Endodermal cell (in vitro differentiated cells): ENCODE measurements at regions not wholly inside any gene's neighbourhood (a gene's known extent, or its start where the extent isn't known, plus 50 kb on each side); places are given as distances from the start of the nearest gene placed in this dataset.
"Not testable (repeated sequence)": the region's sequence is repeated elsewhere in the genome, so short reads cannot be mapped to it uniquely, and the experiment has no call there.

Experiments used
- DNase-seq: peaks from one replicate; pipeline ENCODE4 v3.0.0-alpha.2; 2017
- H3K27ac ChIP-seq: 2 replicates; pipeline ENCODE4 v1.5.1; 2013; ENCODE audit warnings: mild to moderate bottlenecking, low read depth, low read length, moderate library complexity
- H3K27me3 ChIP-seq: 2 replicates; pipeline ENCODE4 v1.6.1; 2013; ENCODE audit warnings: mild to moderate bottlenecking, low read length, moderate library complexity; ENCODE audit not compliant: insufficient read depth, control insufficient read depth, poor library complexity, severe bottlenecking
- H3K36me3 ChIP-seq: 2 replicates; pipeline ENCODE4 v1.7.0; 2013; ENCODE audit warnings: mild to moderate bottlenecking, low read length, moderate library complexity; ENCODE audit not compliant: control insufficient read depth, insufficient read depth
- H3K4me1 ChIP-seq: one replicate; pipeline ENCODE4 v1.7.0; 2013; ENCODE audit warnings: low read length; ENCODE audit not compliant: control insufficient read depth, insufficient read depth
- H3K4me3 ChIP-seq: 2 replicates; pipeline ENCODE4 v1.5.1; 2013; ENCODE audit warnings: mild to moderate bottlenecking, low read length, moderate library complexity
- H3K9ac ChIP-seq: 2 replicates; pipeline ENCODE4 v1.6.1; 2013; ENCODE audit warnings: mild to moderate bottlenecking, low read length, moderate library complexity; ENCODE audit not compliant: poor library complexity, severe bottlenecking; ENCODE audit errors: extremely low read depth
- H3K9me3 ChIP-seq: 2 replicates; pipeline ENCODE4 v1.6.1; 2013; ENCODE audit warnings: mild to moderate bottlenecking, low read length, moderate library complexity; ENCODE audit not compliant: control insufficient read depth
- H3K27ac Mint-ChIP-seq: 2 replicates; pipeline ENCODE4 v1.8.0; 2020; ENCODE audit warnings: mixed read lengths
- H3K27me3 Mint-ChIP-seq: 2 replicates; pipeline ENCODE4 v1.8.0; 2021; ENCODE audit warnings: mild to moderate bottlenecking, mixed read lengths; ENCODE audit not compliant: insufficient read depth
- H3K36me3 Mint-ChIP-seq: 2 replicates; pipeline ENCODE4 v1.8.0; 2020; ENCODE audit warnings: low read depth, mixed read lengths
- H3K4me1 Mint-ChIP-seq: 2 replicates; pipeline ENCODE4 v1.8.0; 2020; ENCODE audit warnings: mixed read lengths
- H3K4me3 Mint-ChIP-seq: 2 replicates; pipeline ENCODE4 v1.8.0; 2020; ENCODE audit warnings: mild to moderate bottlenecking, moderate library complexity, mixed read lengths
- H3K9me3 Mint-ChIP-seq: 2 replicates; pipeline ENCODE4 v1.8.0; 2020; ENCODE audit warnings: mild to moderate bottlenecking, mixed read lengths
- WGBS, 2 experiments: methylation state at CpG; one replicate each; pipeline versions ENCODE4 v1.1.5 to v1.1.7; 2013; ENCODE audit warnings: missing lambda C conversion rate in 2 of 2, mixed read lengths in 1 of 2; ENCODE audit not compliant: insufficient coverage in 1 of 2, insufficient read length in 1 of 2; 5-methylcytosine and 5-hydroxymethylcytosine counted together

DNA sequence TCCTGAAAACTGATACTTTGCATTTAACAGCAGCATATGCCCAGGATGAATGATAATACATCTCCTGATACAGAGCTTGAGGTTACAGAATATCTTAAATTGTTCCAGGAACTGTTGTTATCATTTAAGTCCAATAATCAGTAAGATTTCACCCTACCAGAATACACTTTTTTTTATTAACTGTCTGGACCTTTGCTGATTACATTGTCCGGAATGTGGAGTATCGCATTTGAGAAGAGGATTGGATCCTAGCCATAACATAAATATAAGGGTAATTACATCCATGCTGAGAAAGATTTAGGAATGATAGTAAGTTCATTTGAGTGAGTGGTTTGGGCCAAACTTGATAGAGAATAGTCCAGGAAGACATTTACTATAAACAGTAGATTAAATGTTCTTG is 112.2 kb upstream of the FBXO28 start:
- H3K27me3 Mint-ChIP-seq, H3K9ac ChIP-seq, H3K27ac Mint-ChIP-seq, H3K4me3 Mint-ChIP-seq, H3K4me1 Mint-ChIP-seq, H3K4me3 ChIP-seq, H3K27ac ChIP-seq, H3K4me1 ChIP-seq, H3K27me3 ChIP-seq, DNase-seq: not testable (repeated sequence)
- no CpG with 5 or more reads among the region's 2 CpGs for WGBS, 2 experiments
- H3K36me3 Mint-ChIP-seq = peaks cover 25% of the 10 kb centered on the region
- Histone ChIP-seq H3K36me3 (peaks cover 15% of the 10 kb centered on the region), H3K9me3 (peaks cover 16% of the 10 kb centered on the region)
- H3K9me3 Mint-ChIP-seq = peaks cover 19% of the 10 kb centered on the region

GRCh38 chr1:223999761-224000160 is 114.2 kb upstream of the FBXO28 start:
- H3K36me3 Mint-ChIP-seq = peaks cover 11% of the 10 kb centered on the region
- H3K36me3 ChIP-seq, H3K4me1 Mint-ChIP-seq, H3K9me3 ChIP-seq, H3K27ac Mint-ChIP-seq, H3K9me3 Mint-ChIP-seq, H3K9ac ChIP-seq, DNase-seq, H3K27me3 Mint-ChIP-seq, H3K27me3 ChIP-seq, H3K4me1 ChIP-seq, H3K4me3 ChIP-seq, H3K27ac ChIP-seq, H3K4me3 Mint-ChIP-seq: not testable (repeated sequence)
- WGBS, 2 experiments = 93 to 100% methylated on average over 2 to 3 of the region's 4 CpGs

DNA sequence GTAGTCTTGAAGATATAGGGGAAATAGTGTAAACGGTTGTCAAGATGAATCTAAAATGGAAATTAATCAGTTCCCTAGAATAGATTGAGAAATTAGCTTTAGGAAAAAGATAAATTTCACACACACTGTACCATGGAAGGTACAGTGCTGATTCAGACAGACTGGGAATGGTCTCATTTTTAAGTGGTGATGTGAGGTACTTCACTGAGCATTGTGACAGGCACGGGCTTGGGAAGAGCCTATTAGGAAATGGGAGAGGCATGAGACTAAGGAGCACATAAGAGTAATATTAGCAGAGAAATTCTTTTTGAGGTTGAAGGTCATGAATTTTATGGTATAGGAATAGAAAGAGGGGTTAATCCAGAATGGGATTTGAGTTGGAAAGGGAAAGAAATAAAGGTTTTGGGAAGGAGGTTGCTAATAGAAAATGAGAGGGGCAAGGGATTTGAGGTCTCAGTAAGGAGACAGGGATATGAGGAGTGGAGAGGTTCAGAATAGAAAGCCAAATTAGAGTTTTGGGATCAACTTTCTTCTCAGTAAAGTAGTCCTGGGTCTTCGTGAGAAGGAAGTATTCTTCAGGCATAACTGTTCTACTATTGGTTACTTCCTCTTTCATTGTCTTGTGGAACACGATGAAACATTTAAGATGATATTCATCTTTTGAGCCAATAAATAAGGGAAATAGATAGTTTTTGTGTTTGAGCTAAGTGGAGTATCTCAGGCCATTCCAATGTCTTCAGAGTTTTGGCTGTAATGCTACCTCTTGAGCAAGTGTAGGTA is 115.0 kb upstream of the FBXO28 start:
- not testable (repeated sequence) for H3K9me3 ChIP-seq, H3K4me1 ChIP-seq, DNase-seq, H3K4me1 Mint-ChIP-seq, H3K27ac Mint-ChIP-seq, H3K36me3 ChIP-seq, H3K9ac ChIP-seq, H3K9me3 Mint-ChIP-seq, H3K27ac ChIP-seq, H3K4me3 ChIP-seq, H3K27me3 ChIP-seq, H3K36me3 Mint-ChIP-seq, H3K27me3 Mint-ChIP-seq, H3K4me3 Mint-ChIP-seq
- WGBS, 2 experiments = 99% methylated on average over 3 of the region's 4 CpGs; no CpG with 5 or more reads in 1 of the 2 experiments

- not testable (repeated sequence) for H3K9ac ChIP-seq, H3K27me3 Mint-ChIP-seq, H3K36me3 ChIP-seq, H3K4me1 ChIP-seq, H3K27ac ChIP-seq, H3K4me3 Mint-ChIP-seq, H3K4me1 Mint-ChIP-seq, DNase-seq, H3K36me3 Mint-ChIP-seq, H3K9me3 ChIP-seq, H3K27me3 ChIP-seq, H3K4me3 ChIP-seq, H3K9me3 Mint-ChIP-seq, H3K27ac Mint-ChIP-seq
- 71 to 100% methylated on average over 1 of the region's 2 CpGs for WGBS, 2 experiments
Measured at GRCh38 chr1:223996376-223996775, 117.5 kb upstream of the FBXO28 start.

GRCh38 chr1:223992456-223993246 is 121.3 kb upstream of the FBXO28 start:
- DNase-seq = peak; percentile 100
- not testable (repeated sequence) for H3K36me3 ChIP-seq, H3K4me1 ChIP-seq, H3K9me3 ChIP-seq, H3K9me3 Mint-ChIP-seq, H3K27me3 Mint-ChIP-seq, H3K4me1 Mint-ChIP-seq, H3K36me3 Mint-ChIP-seq, H3K27me3 ChIP-seq
- H3K4me3 Mint-ChIP-seq = peak overlapping the region; percentile 90
- peak overlapping the region; percentile 66 for H3K9ac ChIP-seq
- 0 to 3% methylated on average over 16 to 52 of the region's 70 CpGs for WGBS, 2 experiments
- peak overlapping the region; percentile 100 for H3K27ac Mint-ChIP-seq
- H3K4me3 ChIP-seq = peak overlapping the region; percentile 77
- peak overlapping the region; percentile 44 for H3K27ac ChIP-seq

DNA sequence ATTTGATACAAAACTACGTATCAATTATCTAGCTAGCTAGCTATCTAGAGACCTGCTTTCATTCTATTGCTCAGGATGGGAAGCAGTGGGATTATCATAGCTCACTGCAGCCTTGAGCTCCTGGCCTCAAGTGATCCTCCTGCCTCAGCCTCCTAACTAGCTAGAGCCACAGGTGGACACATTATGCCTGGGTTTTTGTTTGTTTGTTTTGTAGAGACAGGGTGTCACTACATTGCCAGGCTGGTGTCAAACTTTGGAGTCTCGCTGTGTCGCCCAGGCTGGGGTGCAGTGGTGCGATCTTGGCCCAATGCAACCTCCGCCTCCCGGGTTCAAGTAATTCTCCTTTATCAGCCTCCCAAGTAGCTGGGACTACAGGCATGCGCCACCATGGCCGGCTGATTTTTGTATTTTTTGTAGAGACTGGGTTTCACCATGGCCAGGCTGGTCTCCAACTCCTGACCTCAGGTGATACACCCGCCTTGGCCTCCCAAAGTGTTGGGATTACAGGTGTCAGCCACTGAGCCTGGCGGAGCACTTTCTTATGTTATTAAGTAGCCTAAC is 122.5 kb upstream of the FBXO28 start:
- WGBS, 2 experiments = 96 to 100% methylated on average over 4 to 9 of the region's 10 CpGs
- H3K4me3 ChIP-seq, H3K9me3 ChIP-seq, DNase-seq, H3K9ac ChIP-seq, H3K36me3 ChIP-seq, H3K27ac Mint-ChIP-seq, H3K36me3 Mint-ChIP-seq, H3K9me3 Mint-ChIP-seq, H3K4me1 ChIP-seq, H3K27me3 ChIP-seq, H3K27ac ChIP-seq, H3K27me3 Mint-ChIP-seq, H3K4me1 Mint-ChIP-seq: not testable (repeated sequence)
- peak overlapping the region; percentile 90 for H3K4me3 Mint-ChIP-seq
